GM21786 (cell line): ENCODE measurements at regions not wholly inside any gene's neighbourhood (a gene's known extent, or its start where the extent isn't known, plus 50 kb on each side); places are given as distances from the start of the nearest gene placed in this dataset.

Source experiments
- ATAC-seq: cut with Tn5 transposase; IDR thresholded peaks from one replicate; pipeline ENCODE4 v1.9.1; 2021; ENCODE audit not compliant: unreplicated experiment

GRCh38 chr18:72470391-72470790, 73.8 kb downstream of the CBLN2 start:
- no peak for ATAC-seq

- no peak for ATAC-seq
These were observed 76.0 kb downstream of the CBLN2 start for GRCh38 chr18:72468021-72468710.

- no peak for ATAC-seq
These were observed 83.9 kb downstream of the CBLN2 start for GRCh38 chr18:72460210-72460680.

GRCh38 chr18:72458271-72458670, 85.9 kb downstream of the CBLN2 start:
- ATAC-seq = no peak

GRCh38 chr18:72456802-72457201, 87.3 kb downstream of the CBLN2 start:
- no peak for ATAC-seq

GRCh38 chr18:72452328-72452727, 91.8 kb downstream of the CBLN2 start:
- ATAC-seq = no peak

GRCh38 chr18:72444798-72445155, 99.4 kb downstream of the CBLN2 start:
- no peak for ATAC-seq

- no peak for ATAC-seq
These were observed 99.9 kb downstream of the CBLN2 start for GRCh38 chr18:72444111-72444797.

- no peak for ATAC-seq
These were observed 107.7 kb downstream of the CBLN2 start for GRCh38 chr18:72436401-72436800.

GRCh38 chr18:72433756-72434155, 110.4 kb downstream of the CBLN2 start:
- no peak for ATAC-seq

- no peak for ATAC-seq
These were observed 116.4 kb downstream of the CBLN2 start for GRCh38 chr18:72427721-72428120.

GRCh38 chr18:72419914-72420313, 124.2 kb downstream of the CBLN2 start:
- ATAC-seq = no peak

- ATAC-seq = no peak
These were observed 131.2 kb downstream of the CBLN2 start for GRCh38 chr18:72412927-72413326.

- no peak for ATAC-seq
These were observed 132.9 kb downstream of the CBLN2 start for GRCh38 chr18:72411261-72411660.

- ATAC-seq = no peak
These were observed 133.7 kb downstream of the CBLN2 start for GRCh38 chr18:72410399-72410798.

GRCh38 chr18:72409903-72410302, 134.2 kb downstream of the CBLN2 start:
- no peak for ATAC-seq

GRCh38 chr18:72407048-72407447, 137.1 kb downstream of the CBLN2 start:
- no peak for ATAC-seq

- no peak for ATAC-seq
These were observed 152.2 kb downstream of the CBLN2 start for GRCh38 chr18:72391951-72392350.

GRCh38 chr18:72391427-72391826, 152.7 kb downstream of the CBLN2 start:
- no peak for ATAC-seq

GRCh38 chr18:72378016-72378415, 166.1 kb downstream of the CBLN2 start:
- no peak for ATAC-seq

- ATAC-seq = no peak
These were observed 167.9 kb downstream of the CBLN2 start for GRCh38 chr18:72376256-72376655.

- ATAC-seq = no peak
These were observed 168.5 kb downstream of the CBLN2 start for GRCh38 chr18:72375618-72376017.

GRCh38 chr18:72372076-72372475, 172.1 kb downstream of the CBLN2 start:
- ATAC-seq = no peak
